Right atrium auricular region (tissue), 2 donors: ENCODE measurements at regions not wholly inside any gene's neighbourhood (a gene's known extent, or its start where the extent isn't known, plus 50 kb on each side); places are given as distances from the start of the nearest gene placed in this dataset.

Source experiments
- DNase-seq: peaks from one replicate; pipeline ENCODE4 v3.0.0-alpha.2; 2019; ENCODE audit warnings: low spot score
- H3K27ac ChIP-seq, 2 donors: fragments of 200-600 bp; sonication (generic); 1 replicate in 1 of 2; 2 replicates in 1 of 2; pipeline ENCODE4 v1.5.1; 2016 to 2019
- H3K27me3 ChIP-seq, 2 donors: fragments of 200-600 bp; sonication (generic); one replicate each; pipeline versions ENCODE4 v1.5.1 to v1.6.0; 2017 to 2019
- H3K36me3 ChIP-seq: fragments of 200-600 bp; sonication (generic); one replicate; pipeline ENCODE4 v1.5.1; 2016
- H3K4me1 ChIP-seq, 2 donors: fragments of 200-600 bp; sonication (generic); one replicate each; pipeline versions ENCODE4 v1.5.1 to v1.6.0; 2017 to 2019
- H3K4me3 ChIP-seq, 2 donors: fragments of 200-600 bp; sonication (generic); 1 replicate in 1 of 2; 2 replicates in 1 of 2; pipeline ENCODE4 v1.5.1; 2017 to 2019; ENCODE audit warnings: mild to moderate bottlenecking in 1 of 2, moderate library complexity in 1 of 2
- H3K9me3 ChIP-seq, 2 donors: fragments of 200-600 bp; sonication (generic); one replicate each; pipeline ENCODE4 v1.5.1; 2019
- CTCF ChIP-seq, 2 donors: fragments of 200-600 bp; sonication (generic); IDR thresholded peaks; one replicate each; pipeline ENCODE4 v1.5.1; 2019; ENCODE audit warnings: antibody characterized with exemption in 2 of 2

GRCh38 chr15:60057554-60057953 is 53.4 kb downstream of the FOXB1 start:
- peaks cover 0 to 15% of the 10 kb centered on the region in 2 donors for H3K9me3 ChIP-seq
- no peaks in the 10 kb centered on the region for H3K4me1 ChIP-seq
- no peak for DNase-seq
- H3K36me3 ChIP-seq: no peaks in the 10 kb centered on the region
- no peak overlapping the region for H3K4me3 ChIP-seq
- TF ChIP-seq CTCF (IDR thresholded peaks at IDR 0.05): no peak
- H3K27ac ChIP-seq: no peak overlapping the region
- H3K27me3 ChIP-seq: no peaks in the 10 kb centered on the region

- TF ChIP-seq CTCF (IDR thresholded peaks at IDR 0.05): no peak
- peaks cover 0 to 15% of the 10 kb centered on the region in 2 donors for H3K9me3 ChIP-seq
Observed at GRCh38 chr15:60059186-60059585, 55.1 kb downstream of the FOXB1 start.

GRCh38 chr15:60061758-60062157 is 57.6 kb downstream of the FOXB1 start:
- H3K4me1 ChIP-seq: no peaks in the 10 kb centered on the region
- DNase-seq: no peak
- H3K27ac ChIP-seq: no peak overlapping the region
- H3K4me3 ChIP-seq: no peak overlapping the region
- peaks cover 0 to 15% of the 10 kb centered on the region in 2 donors for H3K9me3 ChIP-seq
- H3K27me3 ChIP-seq: no peaks in the 10 kb centered on the region
- H3K36me3 ChIP-seq: no peaks in the 10 kb centered on the region
- no peak for TF ChIP-seq CTCF (IDR thresholded peaks at IDR 0.05)

More at GRCh38 chr15:60059186-60059585, 55.1 kb downstream of the FOXB1 start:
- no peak for DNase-seq
- Histone ChIP-seq H3K27ac (no peak overlapping the region), H3K4me1 (no peaks in the 10 kb centered on the region), H3K4me3 (no peak overlapping the region), H3K27me3 (no peaks in the 10 kb centered on the region), H3K36me3 (no peaks in the 10 kb centered on the region)

- no peak for TF ChIP-seq CTCF (IDR thresholded peaks at IDR 0.05)
- no peak overlapping the region for H3K27ac ChIP-seq
- H3K36me3 ChIP-seq: no peaks in the 10 kb centered on the region
- no peak for DNase-seq
- H3K9me3 ChIP-seq: peaks cover 0 to 15% of the 10 kb centered on the region in 2 donors
- no peaks in the 10 kb centered on the region for H3K4me1 ChIP-seq
- H3K27me3 ChIP-seq: no peaks in the 10 kb centered on the region
- no peak overlapping the region for H3K4me3 ChIP-seq
Observed at GRCh38 chr15:60062826-60063225, 58.7 kb downstream of the FOXB1 start.

- no peaks in the 10 kb centered on the region for H3K36me3 ChIP-seq
- no peak overlapping the region for H3K27ac ChIP-seq
- TF ChIP-seq CTCF (IDR thresholded peaks at IDR 0.05): no peak
- H3K4me3 ChIP-seq: no peak overlapping the region
- no peaks in the 10 kb centered on the region for H3K4me1 ChIP-seq
- no peak for DNase-seq
- peaks cover 0 to 15% of the 10 kb centered on the region in 2 donors for H3K9me3 ChIP-seq
- no peaks in the 10 kb centered on the region for H3K27me3 ChIP-seq
Observed at GRCh38 chr15:60065951-60066350, 61.8 kb downstream of the FOXB1 start.

GRCh38 chr15:60070838-60071493 is 66.9 kb downstream of the FOXB1 start:
- H3K27me3 ChIP-seq: no peaks in the 10 kb centered on the region
- no peak overlapping the region for H3K27ac ChIP-seq
- peaks cover 0 to 4% of the 10 kb centered on the region in 2 donors for H3K9me3 ChIP-seq
- no peaks in the 10 kb centered on the region for H3K36me3 ChIP-seq
- H3K4me3 ChIP-seq: no peak overlapping the region
- no peak for DNase-seq
- H3K4me1 ChIP-seq: no peaks in the 10 kb centered on the region
- no peak for TF ChIP-seq CTCF (IDR thresholded peaks at IDR 0.05)
